IPS-20b (cell line): ENCODE measurements at regions not wholly inside any gene's neighbourhood (a gene's known extent, or its start where the extent isn't known, plus 50 kb on each side); places are given as distances from the start of the nearest gene placed in this dataset.
"Not testable (repeated sequence)": the region's sequence is repeated elsewhere in the genome, so short reads cannot be mapped to it uniquely, and the experiment has no call there.

Experiments
- H3K27ac ChIP-seq: one replicate; pipeline ENCODE4 v1.5.1; 2013; ENCODE audit warnings: low read length
- H3K27me3 ChIP-seq: 2 replicates; pipeline ENCODE4 v1.6.1; 2013; ENCODE audit warnings: mild to moderate bottlenecking, low read length, inconsistent platforms; ENCODE audit not compliant: insufficient read depth
- H3K36me3 ChIP-seq: 2 replicates; pipeline ENCODE4 v1.6.1; 2013; ENCODE audit warnings: low read depth, mild to moderate bottlenecking, inconsistent platforms, low read length, moderate library complexity; ENCODE audit not compliant: insufficient read depth
- H3K4me1 ChIP-seq: 2 replicates; pipeline ENCODE4 v1.6.1; 2013; ENCODE audit warnings: mild to moderate bottlenecking, control low read depth, inconsistent platforms, low read length, moderate library complexity; ENCODE audit not compliant: insufficient read depth
- H3K4me3 ChIP-seq: 2 replicates; pipeline ENCODE4 v1.5.1; 2013; ENCODE audit warnings: mild to moderate bottlenecking, low read length, inconsistent platforms
- H3K9ac ChIP-seq: 2 replicates; pipeline ENCODE4 v1.6.1; 2013; ENCODE audit warnings: low read depth, mild to moderate bottlenecking, inconsistent platforms, low read length, moderate library complexity
- H3K9me3 ChIP-seq: 2 replicates; pipeline ENCODE4 v1.6.1; 2013; ENCODE audit warnings: mild to moderate bottlenecking, low read depth, low read length, inconsistent platforms; ENCODE audit not compliant: insufficient read depth

GRCh38 chr7:113775804-113776203 is 143.0 kb downstream of the PPP1R3A start:
- no peaks in the 10 kb centered on the region for H3K9me3 ChIP-seq
- H3K36me3 ChIP-seq: no peaks in the 10 kb centered on the region
- H3K9ac ChIP-seq: no peak overlapping the region
- no peak overlapping the region for H3K4me3 ChIP-seq
- H3K4me1 ChIP-seq: no peaks in the 10 kb centered on the region; the same call in 1 of the 2 replicates
- no peak overlapping the region for H3K27ac ChIP-seq
- no peaks in the 10 kb centered on the region for H3K27me3 ChIP-seq

- Histone ChIP-seq H3K4me3 (no peak overlapping the region), H3K36me3 (no peaks in the 10 kb centered on the region), H3K9ac (no peak overlapping the region), H3K9me3 (no peaks in the 10 kb centered on the region), H3K4me1 (no peaks in the 10 kb centered on the region; the same call in 1 of the 2 replicates), H3K27me3 (no peaks in the 10 kb centered on the region), H3K27ac (no peak overlapping the region)
These were observed 143.4 kb downstream of the PPP1R3A start for GRCh38 chr7:113775401-113775800.

- Histone ChIP-seq H3K9me3 (no peaks in the 10 kb centered on the region), H3K36me3 (no peaks in the 10 kb centered on the region), H3K27me3 (no peaks in the 10 kb centered on the region), H3K27ac (no peak overlapping the region), H3K9ac (no peak overlapping the region), H3K4me1 (no peaks in the 10 kb centered on the region; the same call in 1 of the 2 replicates), H3K4me3 (no peak overlapping the region)
These were observed 144.5 kb downstream of the PPP1R3A start for GRCh38 chr7:113774182-113774807.

GRCh38 chr7:113770146-113770738 is 148.6 kb downstream of the PPP1R3A start:
- Histone ChIP-seq H3K9ac (no peak overlapping the region), H3K27me3 (no peaks in the 10 kb centered on the region), H3K9me3 (no peaks in the 10 kb centered on the region), H3K4me3 (no peak overlapping the region), H3K36me3 (no peaks in the 10 kb centered on the region), H3K4me1 (no peaks in the 10 kb centered on the region; the same call in 1 of the 2 replicates), H3K27ac (no peak overlapping the region)

GRCh38 chr7:113768387-113768786 is 150.4 kb downstream of the PPP1R3A start:
- Histone ChIP-seq H3K4me1 (no peaks in the 10 kb centered on the region), H3K4me3 (no peak overlapping the region), H3K9me3 (no peaks in the 10 kb centered on the region), H3K9ac (no peak overlapping the region), H3K27ac (no peak overlapping the region), H3K27me3 (no peaks in the 10 kb centered on the region), H3K36me3 (no peaks in the 10 kb centered on the region)

GRCh38 chr7:113764401-113765035 is 154.3 kb downstream of the PPP1R3A start:
- no peaks in the 10 kb centered on the region for H3K36me3 ChIP-seq
- H3K27me3 ChIP-seq: no peaks in the 10 kb centered on the region

GRCh38 chr7:113763226-113763625 is 155.6 kb downstream of the PPP1R3A start:
- Histone ChIP-seq H3K4me1 (no peaks in the 10 kb centered on the region), H3K36me3 (no peaks in the 10 kb centered on the region), H3K4me3 (no peak overlapping the region), H3K9ac (no peak overlapping the region), H3K9me3 (no peaks in the 10 kb centered on the region), H3K27me3 (no peaks in the 10 kb centered on the region), H3K27ac (no peak overlapping the region)

More at GRCh38 chr7:113764401-113765035, 154.3 kb downstream of the PPP1R3A start:
- Histone ChIP-seq H3K9me3 (no peaks in the 10 kb centered on the region), H3K4me1 (no peaks in the 10 kb centered on the region), H3K4me3 (no peak overlapping the region), H3K9ac (no peak overlapping the region), H3K27ac (no peak overlapping the region)

GRCh38 chr7:113756250-113756649 is 162.6 kb downstream of the PPP1R3A start:
- Histone ChIP-seq H3K27ac (no peak overlapping the region), H3K9ac (no peak overlapping the region), H3K9me3 (no peaks in the 10 kb centered on the region), H3K36me3 (no peaks in the 10 kb centered on the region), H3K27me3 (no peaks in the 10 kb centered on the region), H3K4me3 (no peak overlapping the region), H3K4me1 (no peaks in the 10 kb centered on the region)

GRCh38 chr7:113752689-113753088 is 166.1 kb downstream of the PPP1R3A start:
- H3K9ac ChIP-seq: no peak overlapping the region
- H3K4me1 ChIP-seq: no peaks in the 10 kb centered on the region
- H3K9me3 ChIP-seq: no peaks in the 10 kb centered on the region
- no peaks in the 10 kb centered on the region for H3K27me3 ChIP-seq
- no peaks in the 10 kb centered on the region for H3K36me3 ChIP-seq
- no peak overlapping the region for H3K27ac ChIP-seq
- H3K4me3 ChIP-seq: no peak overlapping the region

- no peaks in the 10 kb centered on the region for H3K9me3 ChIP-seq
- H3K4me3 ChIP-seq: no peak overlapping the region
- H3K27ac ChIP-seq: no peak overlapping the region
- H3K9ac ChIP-seq: no peak overlapping the region
- H3K4me1 ChIP-seq: no peaks in the 10 kb centered on the region
- no peaks in the 10 kb centered on the region for H3K36me3 ChIP-seq
- no peaks in the 10 kb centered on the region for H3K27me3 ChIP-seq
These were observed 166.5 kb downstream of the PPP1R3A start for GRCh38 chr7:113752289-113752688.

- Histone ChIP-seq H3K9me3 (no peaks in the 10 kb centered on the region), H3K4me3 (no peak overlapping the region), H3K9ac (no peak overlapping the region), H3K4me1 (no peaks in the 10 kb centered on the region), H3K27me3 (no peaks in the 10 kb centered on the region), H3K27ac (no peak overlapping the region), H3K36me3 (no peaks in the 10 kb centered on the region)
These were observed 167.3 kb downstream of the PPP1R3A start for GRCh38 chr7:113751547-113751946.

- H3K9ac ChIP-seq, H3K4me1 ChIP-seq, H3K36me3 ChIP-seq, H3K4me3 ChIP-seq, H3K9me3 ChIP-seq, H3K27me3 ChIP-seq, H3K27ac ChIP-seq: not testable (repeated sequence)
These were observed 170.4 kb downstream of the PPP1R3A start for GRCh38 chr7:113748385-113748784.
